ENCODE measurements at regions not wholly inside any gene's neighbourhood (a gene's known extent, or its start where the extent isn't known, plus 50 kb on each side); places are given as distances from the start of the nearest gene placed in this dataset.
"Not testable (repeated sequence)": the region's sequence is repeated elsewhere in the genome, so short reads cannot be mapped to it uniquely, and the experiment has no call there.

GRCh38 chr2:109733746-109734145, 60.4 kb upstream of the RGPD5 start:
- intact Hi-C loops (cut with micrococcal nuclease); H2BK5ac ChIP-seq (ENCODE audit: low read depth, low read length, poor library complexity, severe bottlenecking); ATAC-seq (ENCODE audit: low read depth); H4K5ac ChIP-seq (ENCODE audit: low read depth, low read length); H3K56ac ChIP-seq (ENCODE audit: extremely low read depth, insufficient read depth, low read length); H3K4me3 ChIP-seq (ENCODE audit: insufficient read depth, low read depth, low read length); H3K4ac ChIP-seq (ENCODE audit: low read depth, low read length); in situ Hi-C loops (cut with MboI; ENCODE audit: low sequenced_read_pairs); H3K23ac ChIP-seq (ENCODE audit: low read depth, low read length); H3K27ac ChIP-seq (ENCODE audit: insufficient read depth, low read length); H3K4me2 ChIP-seq (ENCODE audit: low read depth, low read length); H3K4me1 ChIP-seq (ENCODE audit: control insufficient read depth, insufficient read depth, low read length); H2BK120ac ChIP-seq (ENCODE audit: low read depth, low read length); dilution Hi-C loops (cut with HindIII; ENCODE audit: low sequenced_read_pairs, unreplicated experiment); BruUV-seq (replicated peaks); H4K20me1 ChIP-seq (ENCODE audit: insufficient read depth, low read length); H2BK20ac ChIP-seq (ENCODE audit: low read depth, low read length); H3K9ac ChIP-seq (ENCODE audit: low read depth, low read length); DNase-seq; H3K9me3 ChIP-seq (ENCODE audit: control insufficient read depth, insufficient read depth, low read length); H3K79me1 ChIP-seq (ENCODE audit: low read depth in 1 of 2, low read length in 2 of 2); H2AK5ac ChIP-seq (ENCODE audit: low read depth, low read length); H2BK15ac ChIP-seq (ENCODE audit: low read depth, low read length); POLR2A ChIA-PET (ENCODE audit: unreplicated experiment); H4K8ac ChIP-seq (ENCODE audit: low read depth in 2 of 2, low read length in 2 of 2); H3K18ac ChIP-seq (ENCODE audit: low read depth, low read length); H3K36me3 ChIP-seq (ENCODE audit: control insufficient read depth, insufficient read depth, low read length); H4K91ac ChIP-seq (ENCODE audit: insufficient read depth, low read depth, low read length); H2AFZ ChIP-seq (replicated peaks; ENCODE audit: low read length, poor library complexity); H2AK9ac ChIP-seq (replicated peaks; ENCODE audit: low read depth, low read length, poor library complexity); H3K9me1 ChIP-seq (ENCODE audit: insufficient read depth, low read length); H3K14ac ChIP-seq (replicated peaks; ENCODE audit: low read depth, low read length): not testable (repeated sequence)
- WGBS, 2 experiments (ENCODE audit: extremely low coverage in 2 of 2, insufficient read length in 1 of 2), result 93% methylated on average over 5 of the region's 14 CpGs; no CpG with 5 or more reads in 1 of the 2 experiments
- CTCF ChIA-PET, result interaction anchor here (1.4 kb wide), 1 partner anchor 188 kb away, joined by 12 read pairs; no protein-coding TSS in a partner anchor
- H3K27me3 ChIP-seq (ENCODE audit: control insufficient read depth, insufficient read depth, low read length), result peaks cover 17% of the 10 kb centered on the region

Data from IMR-90 (cell line).